ENCODE measurements at regions not wholly inside any gene's neighbourhood (a gene's known extent, or its start where the extent isn't known, plus 50 kb on each side); places are given as distances from the start of the nearest gene placed in this dataset.

DNA sequence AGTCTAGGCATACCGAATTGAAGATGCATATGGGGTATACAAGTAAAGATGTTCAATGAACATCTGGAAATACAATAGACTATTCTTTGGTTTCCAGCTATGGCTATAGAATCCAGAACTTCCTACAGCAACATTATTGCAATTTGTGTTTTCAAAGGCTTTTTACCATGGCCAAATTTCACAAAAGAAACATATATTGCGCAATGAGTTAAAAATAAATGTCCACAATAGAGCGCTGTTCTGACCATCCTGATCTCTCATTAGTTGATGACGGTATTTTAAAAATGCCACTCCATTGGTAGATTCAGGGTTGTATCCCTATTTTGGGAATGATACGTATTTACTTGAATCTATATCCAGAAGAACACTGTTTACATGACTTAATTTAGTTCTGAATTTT lies 139.2 kb downstream of the LINC00632 start:
- no peak for DNase-seq

DNA sequence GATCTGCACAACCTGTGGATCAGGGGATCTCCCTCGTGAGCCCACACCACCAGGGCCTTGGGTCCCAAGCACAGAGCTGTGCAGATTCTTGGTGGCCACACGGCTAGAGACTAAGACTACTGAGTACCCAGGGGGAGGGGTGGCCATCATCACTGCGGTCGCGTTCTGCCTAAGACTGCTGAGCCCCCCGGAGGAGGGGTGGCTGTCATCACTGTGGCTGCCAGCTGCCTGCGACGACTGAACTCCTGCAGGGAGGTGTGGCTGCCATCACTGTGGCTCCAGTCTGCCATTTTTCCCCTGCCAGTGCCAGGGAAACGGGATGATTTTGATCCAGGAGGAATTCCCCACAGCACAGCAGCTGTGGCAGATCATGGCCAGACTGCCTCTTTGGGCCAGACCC lies 141.7 kb upstream of the SPANXB1 start:
- no peak for DNase-seq

DNA sequence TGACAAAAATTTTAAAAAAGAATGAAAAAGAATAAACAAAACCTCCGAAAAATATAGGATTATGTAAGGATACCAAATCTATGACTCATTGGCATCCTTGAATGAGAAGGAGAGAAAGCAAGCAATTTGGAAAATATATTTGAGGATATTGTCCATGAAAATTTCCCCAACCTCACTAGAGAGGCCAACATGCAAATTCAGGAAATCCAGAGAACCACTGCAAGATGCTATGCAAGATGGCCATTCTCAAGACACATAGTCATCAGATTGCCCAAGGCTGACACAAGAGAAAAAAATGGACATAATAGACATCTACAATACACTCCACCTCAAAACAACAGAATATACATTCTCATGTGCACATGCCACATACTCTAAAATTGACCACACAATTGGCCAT lies 135.9 kb upstream of the SPANXB1 start:
- no peak for DNase-seq

DNA sequence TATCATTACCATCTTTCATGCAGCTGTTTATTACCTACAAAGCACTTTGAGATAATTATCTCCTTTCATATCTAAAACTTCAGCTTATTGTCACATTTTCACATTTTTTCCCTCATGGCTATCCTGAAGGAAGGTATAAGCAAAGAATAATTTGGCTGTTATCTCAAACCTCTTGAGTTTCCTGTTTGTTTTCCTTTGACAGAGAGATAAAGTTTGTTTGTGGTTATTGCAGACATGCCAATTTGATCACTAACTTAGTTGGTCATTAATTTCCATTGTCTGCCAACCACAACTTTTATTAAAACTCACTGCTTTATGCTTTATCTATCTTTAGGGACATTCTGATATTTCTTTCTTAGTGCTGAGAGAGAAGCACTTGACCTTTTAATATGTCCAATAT lies 89.8 kb upstream of the SPANXB1 start:
- no peak for DNase-seq

DNA sequence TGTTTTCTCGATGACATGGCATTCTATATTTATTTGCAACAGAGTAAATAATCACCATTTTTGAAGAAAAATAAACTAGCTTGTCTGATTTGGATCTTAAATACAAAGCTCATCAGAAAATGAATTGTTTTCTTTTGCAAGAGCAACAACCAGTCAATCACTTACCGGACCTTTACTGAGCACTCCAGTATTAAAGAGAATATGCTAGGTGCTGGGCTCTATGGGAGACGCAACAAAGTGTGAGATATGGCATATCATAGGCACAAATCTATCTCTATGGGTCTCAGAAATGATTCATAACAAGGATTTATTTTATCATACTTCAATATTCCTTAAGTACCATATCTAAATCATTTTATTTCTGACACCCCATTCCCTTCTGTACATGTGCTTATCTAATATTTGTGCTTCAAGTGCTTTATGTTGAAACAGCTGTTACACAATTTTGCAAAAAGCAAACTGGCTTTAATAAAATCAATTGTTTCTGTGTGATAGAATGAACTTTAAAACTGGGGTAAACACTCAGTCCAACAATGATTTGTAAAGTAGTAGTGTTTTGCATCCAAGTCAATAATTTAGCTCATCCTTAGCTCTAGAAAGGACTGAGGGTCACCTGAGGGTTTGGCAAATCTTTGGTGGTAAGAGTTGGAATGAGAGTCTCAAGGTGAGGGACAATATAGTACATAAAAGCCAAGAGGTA lies 88.4 kb upstream of the SPANXB1 start:
- no peak for DNase-seq

DNA sequence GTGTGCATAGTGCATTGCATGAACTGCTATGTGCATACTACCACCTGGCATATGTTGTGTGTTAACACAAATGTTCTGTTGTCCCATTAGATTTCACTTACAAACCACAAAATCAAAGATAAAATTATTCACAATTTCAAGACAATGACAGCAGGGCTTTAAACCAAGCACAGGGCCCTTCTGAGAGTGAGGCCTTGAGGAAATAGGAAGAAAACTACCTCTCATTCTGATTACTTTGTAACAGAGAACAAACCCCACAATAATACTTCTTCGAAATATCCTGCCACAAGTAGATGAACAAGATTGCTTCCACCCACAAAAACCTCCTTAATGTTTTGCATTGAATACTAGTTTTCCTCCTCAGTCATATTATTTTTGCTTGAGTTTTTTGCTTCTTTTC lies 85.5 kb upstream of the SPANXB1 start:
- no peak for DNase-seq

DNA sequence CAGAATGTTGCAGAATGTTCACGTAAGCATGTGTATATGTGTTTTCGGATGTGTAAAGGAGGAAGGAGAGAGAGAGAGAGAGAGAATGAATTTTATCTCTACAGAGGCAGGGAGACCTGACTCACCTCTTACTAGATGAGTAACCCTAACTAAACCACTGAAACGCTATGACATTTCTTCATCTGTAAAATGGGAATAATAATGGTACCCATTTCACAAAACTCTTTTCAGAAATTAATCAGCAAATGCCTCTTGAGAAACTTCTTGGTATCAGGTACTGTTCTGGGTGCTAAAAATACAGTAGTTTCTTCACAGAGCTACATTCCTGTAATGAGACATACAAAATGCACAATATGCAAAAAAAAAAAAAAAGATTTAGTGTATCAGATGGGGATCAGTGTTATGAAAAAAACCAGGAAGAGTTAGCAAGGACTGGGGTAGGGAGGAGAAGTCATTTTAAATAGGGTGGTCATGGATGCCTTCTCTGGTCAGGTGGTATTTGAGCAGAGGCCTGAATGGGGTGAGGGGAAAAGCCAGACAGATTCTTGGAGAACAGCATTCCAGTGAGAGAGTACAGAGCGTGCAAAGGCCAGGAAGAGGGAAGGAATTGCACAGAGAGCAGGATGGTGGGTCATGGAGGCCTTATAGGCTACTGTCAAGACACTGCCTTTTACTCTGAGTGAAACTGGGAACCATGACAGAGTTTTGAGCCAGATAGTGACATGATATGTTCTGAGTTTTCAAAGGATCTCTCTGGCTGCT lies 84.9 kb upstream of the SPANXB1 start:
- no peak for DNase-seq

DNA sequence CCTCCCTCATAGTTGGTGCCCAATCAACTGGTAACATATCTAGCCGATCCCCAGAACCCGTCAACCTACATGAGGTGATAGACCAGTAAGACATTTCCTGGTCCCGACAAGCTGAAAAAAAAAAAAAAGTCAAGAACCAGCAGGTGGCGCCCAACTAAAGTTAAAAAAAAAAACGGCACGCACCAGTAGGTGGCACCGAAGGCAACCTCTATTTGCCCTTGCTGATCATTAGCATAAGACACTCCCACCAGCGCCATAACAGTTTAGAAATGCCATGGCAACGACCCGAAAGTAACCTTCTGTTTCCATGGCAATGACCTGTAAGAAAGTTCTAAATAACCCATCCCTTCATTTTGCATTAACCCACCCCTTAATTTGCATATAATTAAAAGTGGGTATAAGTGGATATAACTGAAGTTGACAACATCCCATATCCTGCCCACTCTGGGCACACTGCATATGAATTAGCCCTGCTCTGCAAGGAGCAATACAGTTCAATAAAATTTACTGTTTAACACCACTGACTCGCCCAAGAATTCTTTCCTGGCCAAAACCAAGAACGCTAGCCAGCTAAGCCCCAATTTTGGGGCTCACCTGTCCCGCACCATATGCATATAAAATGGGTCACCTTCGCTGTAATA lies 83.9 kb upstream of the SPANXB1 start:
- peak; percentile 4 for DNase-seq

DNA sequence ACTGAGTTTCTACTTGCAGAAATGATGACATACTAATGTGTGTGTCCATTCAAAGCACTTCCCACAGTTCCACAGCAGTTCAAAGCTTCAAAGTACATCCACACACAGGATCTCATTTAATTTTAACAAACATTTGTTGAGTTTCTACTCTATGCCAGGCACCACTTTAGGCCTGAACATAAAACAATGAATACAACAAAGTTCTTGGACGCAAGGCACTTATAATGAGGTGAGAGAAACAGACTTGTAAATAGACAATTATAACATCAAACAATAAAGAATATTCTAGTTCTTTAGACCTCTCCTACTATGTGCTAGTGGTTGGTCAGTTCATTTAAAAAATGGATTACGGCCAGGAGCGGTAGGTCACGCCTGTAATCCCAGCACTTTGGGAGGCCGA lies 82.0 kb upstream of the SPANXB1 start:
- no peak for DNase-seq

DNA sequence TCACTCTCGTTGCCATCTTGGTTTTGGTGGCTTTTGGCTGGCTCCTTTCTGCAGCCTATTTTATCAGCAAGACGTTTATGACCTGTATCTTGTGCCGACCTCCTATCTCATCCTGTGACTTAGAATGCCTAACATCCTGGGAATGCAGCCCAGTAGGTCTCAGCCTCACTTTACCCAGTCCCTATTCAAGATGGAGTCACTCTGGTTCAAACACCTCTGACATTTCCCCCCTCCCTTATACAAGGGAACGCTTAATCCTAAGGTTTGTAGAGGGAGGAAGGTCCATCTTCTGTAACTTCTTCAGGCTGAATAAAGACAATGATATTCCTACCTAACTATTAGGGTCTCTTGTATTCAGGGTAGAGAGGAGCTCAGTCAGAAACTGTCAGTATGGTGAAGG lies 79.3 kb upstream of the SPANXB1 start:
- no peak for DNase-seq

DNA sequence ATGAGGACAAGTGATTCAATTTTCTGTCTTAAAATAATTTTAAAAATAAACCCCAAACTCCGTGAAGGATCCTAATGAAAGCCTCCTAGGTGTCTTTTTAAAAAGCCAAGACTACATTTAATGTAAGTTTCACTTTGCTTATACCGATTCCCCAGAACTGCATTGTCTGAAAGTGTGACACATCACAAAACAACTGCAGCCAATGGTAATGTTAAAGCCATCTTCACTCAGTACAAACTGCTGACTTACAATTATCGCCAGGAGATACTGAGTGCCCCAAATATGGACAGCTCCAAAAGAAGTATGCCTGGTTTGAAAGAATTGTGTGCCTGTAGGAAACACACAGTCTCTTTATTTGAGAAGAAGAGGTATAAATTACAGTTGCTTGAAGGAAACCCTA lies 73.7 kb upstream of the SPANXB1 start:
- DNase-seq = no peak

DNA sequence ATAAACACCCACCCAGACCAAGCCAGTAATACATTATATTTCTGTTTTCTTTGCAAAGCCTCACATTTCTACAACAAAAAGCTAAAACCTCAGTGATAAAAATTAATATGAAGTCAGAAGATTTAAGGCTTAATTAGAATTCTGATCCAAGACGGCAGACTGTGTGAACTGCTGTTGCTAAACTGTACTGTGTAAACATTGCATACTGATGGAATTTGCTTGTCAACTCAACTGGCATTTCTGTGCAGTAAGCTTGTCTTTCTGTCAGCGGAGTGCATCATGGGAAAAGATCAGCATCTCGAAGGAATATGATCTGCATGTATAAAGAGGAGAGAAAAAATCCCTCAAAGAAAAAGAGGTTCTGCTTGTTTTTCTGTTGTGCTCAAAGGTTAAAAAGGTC lies 69.4 kb upstream of the SPANXB1 start:
- no peak for DNase-seq

DNA sequence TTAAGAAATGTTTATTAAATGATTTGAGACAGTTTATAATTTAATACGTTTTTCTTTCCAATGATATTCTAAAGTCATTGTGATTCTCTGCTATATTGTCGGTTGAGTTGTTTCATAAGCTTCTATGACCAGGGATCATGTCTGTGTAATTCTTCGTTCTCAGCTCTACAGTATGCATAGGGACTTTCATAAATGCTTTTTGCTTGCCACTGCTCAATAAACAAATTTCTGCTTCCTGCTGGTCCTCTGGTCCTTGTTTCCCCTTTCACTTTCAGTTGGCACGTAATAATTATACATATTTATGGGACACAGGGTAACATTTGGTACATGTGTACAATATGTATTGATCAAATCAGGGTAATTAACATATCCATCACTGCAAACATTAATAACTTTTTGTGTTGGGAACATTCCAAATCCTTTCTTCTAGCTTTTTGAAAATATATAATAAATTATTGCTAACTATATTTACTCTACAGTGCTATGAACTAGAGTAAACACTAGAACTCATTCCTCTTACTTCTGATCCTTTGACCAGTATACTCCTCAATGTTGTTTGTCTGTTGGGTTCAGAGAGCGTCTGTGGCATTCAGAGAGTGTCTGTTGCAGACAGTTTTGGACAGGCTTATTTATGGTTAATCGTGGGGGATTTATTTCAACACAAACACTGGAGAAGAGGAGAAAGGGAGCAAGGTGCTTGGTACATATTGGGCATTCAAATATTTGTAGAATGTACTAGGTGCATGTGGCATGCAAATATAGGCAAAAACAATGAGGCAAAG lies 68.3 kb upstream of the SPANXB1 start:
- no peak for DNase-seq

DNA sequence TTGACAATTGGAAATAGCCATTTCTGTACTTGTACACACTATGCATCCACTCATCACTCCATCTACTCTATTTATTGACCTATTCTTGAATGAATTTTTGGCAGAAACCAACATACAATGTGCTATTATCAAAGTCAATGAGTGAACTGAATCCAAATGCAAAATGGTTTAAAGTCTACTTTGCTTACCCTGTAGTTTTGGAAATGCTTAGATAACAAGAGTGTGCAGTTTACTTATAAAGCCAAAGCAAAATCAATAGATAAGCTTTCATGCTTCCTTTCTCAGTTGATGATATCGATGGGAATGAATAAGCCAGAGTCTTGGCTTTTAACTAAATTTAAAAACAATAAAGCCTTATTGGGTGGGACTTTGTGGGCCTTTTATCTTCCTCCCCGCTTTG lies 58.9 kb upstream of the SPANXB1 start:
- no peak for DNase-seq

DNA sequence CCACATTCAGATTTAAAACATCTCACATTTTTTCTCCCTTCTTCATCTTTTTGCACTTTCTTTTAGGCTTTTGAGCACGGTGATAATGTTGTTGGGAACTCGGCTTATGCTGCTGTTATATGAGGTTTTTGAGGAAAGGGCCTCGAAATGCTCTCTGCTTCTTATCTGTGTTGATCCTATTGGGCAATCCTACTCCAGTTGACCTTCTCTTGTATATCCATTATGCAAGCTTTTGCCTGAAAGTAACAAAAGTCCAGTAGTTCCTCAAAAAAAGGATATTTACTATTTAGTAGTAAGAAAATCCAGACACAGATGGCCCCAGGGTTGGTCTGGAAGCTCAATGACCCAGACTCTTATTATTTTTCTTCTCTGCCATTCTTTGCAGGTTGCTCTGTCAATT lies 57.7 kb upstream of the SPANXB1 start:
- no peak for DNase-seq

DNA sequence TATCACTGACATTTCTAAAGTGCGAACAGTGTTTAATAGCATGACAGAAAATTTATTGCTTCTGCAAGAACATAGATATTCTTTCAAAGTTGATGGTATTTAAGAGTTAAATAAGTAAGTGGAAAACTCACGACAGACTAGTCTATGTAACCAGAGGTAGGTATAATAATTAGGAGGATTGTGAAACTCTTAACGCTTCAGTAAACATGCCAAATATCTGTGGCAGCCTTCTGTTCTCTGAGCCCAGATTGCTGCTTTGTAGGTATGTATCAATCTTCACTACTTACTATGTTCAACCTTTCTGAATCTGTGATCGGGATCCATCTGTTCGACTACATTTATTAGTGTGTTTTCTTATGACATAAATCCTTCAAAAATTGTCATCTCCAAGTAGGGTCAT lies 53.6 kb upstream of the SPANXB1 start:
- no peak for DNase-seq

DNA sequence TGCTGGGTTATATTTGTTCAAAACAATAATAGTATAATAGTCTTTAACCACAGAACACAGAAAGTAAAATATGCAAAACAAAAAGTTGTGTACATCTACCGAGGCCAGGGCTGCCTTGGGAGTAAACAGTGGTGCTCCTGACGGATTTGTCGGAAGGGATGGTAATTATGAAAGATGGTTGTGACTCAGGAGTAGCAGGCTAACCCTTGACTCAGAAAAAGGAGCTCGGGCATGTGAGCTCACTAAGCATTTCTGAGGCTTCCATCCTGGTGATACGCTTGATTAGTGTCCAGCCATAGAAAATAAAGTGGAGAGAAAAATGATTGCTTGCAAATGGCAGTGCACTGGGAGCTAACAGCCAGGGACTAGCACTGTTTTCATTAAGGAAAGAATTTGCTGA lies 53.2 kb upstream of the SPANXB1 start:
- no peak for DNase-seq
